ENCODE measurements at regions not wholly inside any gene's neighbourhood (a gene's known extent, or its start where the extent isn't known, plus 50 kb on each side); places are given as distances from the start of the nearest gene placed in this dataset.

GRCh38 chr4:170226288-170226687 lies 136.5 kb upstream of the AADAT start:
- TF ChIP-seq, protein P1, sequence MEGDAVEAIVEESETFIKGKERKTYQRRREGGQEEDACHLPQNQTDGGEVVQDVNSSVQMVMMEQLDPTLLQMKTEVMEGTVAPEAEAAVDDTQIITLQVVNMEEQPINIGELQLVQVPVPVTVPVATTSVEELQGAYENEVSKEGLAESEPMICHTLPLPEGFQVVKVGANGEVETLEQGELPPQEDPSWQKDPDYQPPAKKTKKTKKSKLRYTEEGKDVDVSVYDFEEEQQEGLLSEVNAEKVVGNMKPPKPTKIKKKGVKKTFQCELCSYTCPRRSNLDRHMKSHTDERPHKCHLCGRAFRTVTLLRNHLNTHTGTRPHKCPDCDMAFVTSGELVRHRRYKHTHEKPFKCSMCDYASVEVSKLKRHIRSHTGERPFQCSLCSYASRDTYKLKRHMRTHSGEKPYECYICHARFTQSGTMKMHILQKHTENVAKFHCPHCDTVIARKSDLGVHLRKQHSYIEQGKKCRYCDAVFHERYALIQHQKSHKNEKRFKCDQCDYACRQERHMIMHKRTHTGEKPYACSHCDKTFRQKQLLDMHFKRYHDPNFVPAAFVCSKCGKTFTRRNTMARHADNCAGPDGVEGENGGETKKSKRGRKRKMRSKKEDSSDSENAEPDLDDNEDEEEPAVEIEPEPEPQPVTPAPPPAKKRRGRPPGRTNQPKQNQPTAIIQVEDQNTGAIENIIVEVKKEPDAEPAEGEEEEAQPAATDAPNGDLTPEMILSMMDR (IDR thresholded peaks at IDR 0.05), result no peak
- no peak for TF ChIP-seq POLR2A (IDR thresholded peaks at IDR 0.05)

Data from breast epithelium (tissue), 3 donors.